ENCODE measurements at regions not wholly inside any gene's neighbourhood (a gene's known extent, or its start where the extent isn't known, plus 50 kb on each side); places are given as distances from the start of the nearest gene placed in this dataset.

DNA sequence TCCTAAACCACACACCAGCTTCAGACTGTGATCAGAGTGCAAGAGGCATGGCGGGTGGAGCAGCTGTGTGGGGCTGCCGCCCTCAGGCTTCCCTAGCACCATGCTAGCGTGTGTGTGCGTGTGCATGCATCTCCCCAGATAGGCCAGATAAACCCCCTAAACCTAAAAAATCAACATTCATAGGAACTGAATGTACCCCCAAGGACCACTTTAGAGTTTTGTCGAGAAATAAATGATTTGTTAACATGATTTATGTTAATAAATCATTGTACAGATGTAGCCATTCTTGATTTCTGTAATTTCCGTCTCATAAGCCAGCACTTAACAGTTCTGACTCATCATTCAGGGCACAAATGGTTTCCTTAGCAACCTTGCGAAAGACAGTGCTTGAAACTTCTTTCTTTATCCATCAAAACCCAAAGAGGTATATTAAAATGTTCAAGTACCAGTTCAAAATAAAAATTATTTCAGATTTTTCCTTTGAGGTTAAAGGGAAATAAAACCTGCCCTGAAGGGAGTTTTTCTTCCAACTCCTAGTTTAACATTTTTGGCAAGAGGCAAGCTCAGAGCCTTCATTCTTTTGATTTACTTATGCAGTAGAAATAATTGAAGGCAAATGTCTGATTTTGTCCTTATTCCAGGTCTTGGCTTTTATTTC, 206.2 kb upstream of the RGS6 start:
- DNase-seq: no peak

DNA sequence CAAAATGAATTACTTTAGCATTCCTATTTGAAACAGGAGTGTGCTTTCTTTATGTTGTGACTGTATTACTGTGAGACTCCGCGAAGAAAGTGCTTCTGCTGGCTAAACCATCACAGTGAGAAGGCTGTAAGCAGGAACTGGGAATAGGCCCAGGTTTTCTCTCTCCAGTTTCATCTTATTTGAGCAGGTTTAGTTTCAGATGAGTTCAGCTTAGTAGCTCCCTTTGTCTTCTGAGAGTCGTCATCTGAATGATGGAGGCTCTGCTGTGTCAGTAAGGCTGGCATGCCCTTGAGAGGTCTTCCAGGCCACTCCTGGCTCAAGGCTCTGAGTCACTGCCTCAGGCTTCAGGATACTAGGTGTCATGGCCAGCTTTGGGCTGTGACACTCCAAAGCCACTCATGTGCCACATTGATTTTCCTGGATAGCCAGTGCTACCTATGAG, 205.6 kb upstream of the RGS6 start:
- no peak for DNase-seq

DNA sequence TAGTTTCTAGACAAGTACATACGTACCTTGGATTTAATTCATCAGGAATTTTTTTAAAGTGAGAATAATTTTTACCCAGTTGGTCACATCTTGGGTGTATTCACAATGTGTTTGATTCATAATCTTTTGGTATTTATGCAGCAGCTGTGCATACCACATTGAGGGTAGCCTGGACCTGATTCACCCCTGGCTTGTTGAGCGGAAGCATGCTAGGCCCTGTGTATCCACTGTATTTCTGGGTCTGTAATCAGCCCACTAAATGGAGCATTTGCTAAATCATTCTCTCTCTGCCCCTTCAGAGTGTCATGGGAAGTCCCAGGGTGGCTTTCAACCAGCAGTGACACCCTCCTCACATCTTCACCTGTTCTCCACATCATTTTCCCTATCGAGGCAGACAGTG, 203.8 kb upstream of the RGS6 start:
- no peak for DNase-seq

DNA sequence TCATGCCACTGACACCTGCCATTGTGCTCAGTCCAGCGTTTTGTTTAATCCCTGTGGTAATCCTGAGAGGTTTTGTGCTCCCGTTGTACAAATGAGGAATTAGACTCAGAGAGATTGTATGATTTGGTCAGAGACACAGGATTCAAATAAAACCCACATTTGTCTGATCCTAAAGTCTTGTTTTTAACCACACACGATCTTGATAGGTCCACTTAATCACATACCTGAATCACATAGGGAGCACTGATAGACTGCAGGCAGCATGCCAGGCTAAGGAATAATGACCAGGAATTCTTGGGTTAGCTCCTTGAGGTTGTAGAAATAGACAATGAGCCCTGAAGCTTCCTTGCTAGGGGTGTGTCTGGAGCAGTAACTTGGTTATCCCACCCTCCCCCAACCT, 202.6 kb upstream of the RGS6 start:
- DNase-seq: no peak

DNA sequence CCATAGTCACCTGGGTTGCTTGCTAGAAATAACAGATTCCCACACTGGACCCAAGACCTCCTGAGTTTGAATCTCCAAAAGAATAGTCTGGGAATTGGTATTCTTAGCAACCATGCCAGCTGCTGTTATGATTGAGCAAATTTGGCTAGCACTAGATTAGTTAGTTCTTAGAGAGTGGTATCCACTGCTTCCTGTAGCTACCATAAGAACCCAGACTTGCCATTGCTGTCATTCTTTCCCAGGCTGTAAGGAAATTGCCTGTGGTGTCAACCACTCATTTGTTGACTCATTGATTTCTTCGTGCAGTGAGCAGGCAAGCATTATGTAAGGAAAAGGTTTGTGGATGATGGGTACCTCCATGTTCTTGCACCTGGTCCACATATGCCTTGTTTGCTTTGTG, 201.8 kb upstream of the RGS6 start:
- no peak for DNase-seq

DNA sequence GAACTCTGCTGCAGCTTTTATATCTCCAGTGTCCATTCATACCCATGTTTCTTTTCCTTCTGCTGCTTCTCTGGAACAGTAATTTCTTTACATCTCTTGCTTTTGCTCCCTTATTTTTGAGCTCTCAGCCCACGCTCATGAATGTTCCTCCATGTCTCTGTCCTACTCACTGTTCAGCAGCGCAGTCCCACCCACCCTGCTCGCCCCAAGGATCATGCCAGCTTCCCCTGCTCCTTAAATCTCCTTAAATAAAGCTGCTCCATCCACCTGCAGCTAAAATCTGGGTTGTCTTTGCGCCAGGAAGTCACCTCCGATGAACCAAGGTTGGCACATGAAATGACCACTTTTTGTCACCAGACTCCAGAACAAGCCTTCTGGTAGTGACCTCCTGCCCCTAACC, 201.1 kb upstream of the RGS6 start:
- DNase-seq: no peak

DNA sequence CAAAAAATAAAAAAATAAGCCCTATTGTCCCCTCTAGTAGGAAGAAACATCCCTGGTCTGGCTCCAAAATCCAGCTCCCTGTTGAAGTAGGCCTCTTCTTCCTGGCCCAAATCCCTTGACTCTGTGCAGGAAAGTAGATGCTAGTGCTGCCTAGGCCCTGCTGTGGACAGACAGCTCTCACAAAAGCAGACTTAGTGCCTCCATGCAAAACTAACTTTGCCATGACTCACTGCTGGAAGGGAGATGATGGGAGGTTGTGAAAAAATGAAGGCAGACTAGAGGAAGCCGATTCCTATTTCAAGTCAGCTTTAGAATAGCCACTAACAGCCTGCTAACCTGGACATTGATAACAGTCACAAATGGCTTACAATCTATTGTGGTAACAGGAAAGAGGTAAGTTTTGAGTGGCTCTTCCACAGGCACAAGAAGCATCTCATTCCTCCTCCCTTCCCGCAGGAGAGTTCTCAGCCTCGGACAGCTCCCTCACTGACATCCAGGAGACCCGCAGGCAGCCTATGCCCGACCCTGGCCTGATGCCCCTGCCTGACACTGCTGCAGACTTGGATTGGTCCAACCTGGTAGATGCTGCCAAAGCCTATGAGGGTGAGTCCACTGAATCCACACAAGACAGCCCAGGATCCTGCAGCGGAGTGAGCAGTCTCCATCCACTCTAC, 198.9 kb upstream of the RGS6 start:
- DNase-seq: no peak

DNA sequence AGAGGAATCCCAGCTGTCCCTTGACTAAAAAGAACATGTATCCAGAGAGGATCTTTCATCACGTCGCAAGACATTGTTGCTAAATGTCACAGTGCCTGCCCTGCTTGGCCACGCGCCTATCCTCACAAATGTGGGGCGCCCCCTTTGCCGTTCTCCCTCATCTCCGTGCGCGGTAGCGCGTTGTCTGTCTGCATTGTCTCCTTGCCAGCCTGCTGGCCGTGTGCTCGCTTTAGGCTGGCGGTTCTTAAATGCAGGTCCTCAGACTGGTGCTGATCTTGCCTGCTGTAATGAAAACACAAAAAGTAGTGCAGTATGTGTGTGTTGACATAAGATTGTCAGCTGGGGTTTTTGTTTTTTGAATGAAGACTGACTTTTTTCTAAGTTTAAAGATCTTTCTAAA, 198.2 kb upstream of the RGS6 start:
- no peak for DNase-seq

DNA sequence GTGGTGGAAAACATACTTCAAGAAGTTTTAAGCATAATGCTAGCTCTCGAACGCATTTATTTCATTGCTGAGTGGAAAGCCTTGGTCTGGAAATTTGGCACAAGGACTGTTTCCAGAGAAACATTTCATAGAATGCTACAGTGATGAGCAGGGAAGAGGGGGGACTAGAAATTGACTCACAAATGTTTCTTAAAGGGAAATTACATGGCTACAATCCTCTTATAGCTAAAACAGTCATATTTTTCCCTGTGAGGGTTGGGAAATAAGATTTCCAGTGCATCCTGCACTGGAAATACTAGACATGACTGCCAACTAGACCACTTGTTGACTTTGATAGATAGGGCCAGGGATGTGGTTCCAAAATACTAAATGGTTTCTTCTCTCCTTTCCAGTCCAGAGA, 197.3 kb upstream of the RGS6 start:
- no peak for DNase-seq

DNA sequence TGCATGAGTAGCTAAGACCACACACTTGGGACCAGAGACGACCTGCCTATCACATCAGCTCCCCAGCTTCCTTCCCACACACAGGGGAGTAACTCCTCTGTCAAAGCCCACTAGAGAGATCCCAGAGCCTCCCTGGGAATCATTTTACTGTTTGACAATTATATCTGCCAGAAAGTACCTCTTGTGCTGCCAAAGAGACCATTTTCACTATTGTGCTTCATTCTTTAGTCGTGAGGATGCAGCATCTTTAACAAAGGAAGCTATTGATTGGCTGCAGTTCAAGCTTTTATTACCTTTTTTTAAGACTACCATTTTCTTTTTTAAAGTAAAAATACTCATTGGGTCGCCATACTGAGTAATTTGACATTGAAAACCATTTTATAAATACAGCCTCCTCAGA, 194.5 kb upstream of the RGS6 start:
- DNase-seq: no peak

DNA sequence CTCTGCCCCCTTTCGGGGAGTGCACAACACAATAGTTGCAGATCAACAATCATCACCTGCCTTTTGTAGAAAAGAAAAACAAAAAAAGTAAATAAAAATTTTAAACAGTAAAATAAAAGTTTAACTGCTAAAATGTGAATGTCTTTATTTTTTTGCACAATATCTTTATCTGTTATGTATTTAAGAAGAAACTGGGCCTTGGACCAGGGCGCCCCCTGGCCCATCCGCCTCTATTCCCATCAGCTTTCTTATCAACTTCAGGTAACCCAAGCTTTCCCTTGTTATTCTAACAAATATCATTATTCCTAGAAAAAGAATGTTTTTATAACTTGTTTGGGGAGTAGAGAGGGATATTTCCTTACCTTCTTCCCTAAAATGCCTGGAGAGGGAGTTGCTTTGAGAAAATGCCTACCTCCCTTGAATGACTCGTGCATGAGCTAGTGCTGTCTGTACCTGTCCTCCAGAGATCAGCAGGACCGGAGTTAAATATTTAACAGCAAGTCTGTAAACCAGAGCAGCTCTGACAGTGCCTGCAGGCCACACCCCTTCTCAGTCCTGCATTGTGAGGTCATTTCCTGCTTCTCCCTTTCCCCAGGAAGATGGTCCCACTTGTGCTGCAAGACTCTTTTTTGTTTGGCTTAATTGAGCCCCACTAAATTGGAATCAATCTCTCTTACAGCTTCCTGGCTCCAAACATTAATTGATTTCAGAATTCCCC, 192.8 kb upstream of the RGS6 start:
- DNase-seq: no peak

DNA sequence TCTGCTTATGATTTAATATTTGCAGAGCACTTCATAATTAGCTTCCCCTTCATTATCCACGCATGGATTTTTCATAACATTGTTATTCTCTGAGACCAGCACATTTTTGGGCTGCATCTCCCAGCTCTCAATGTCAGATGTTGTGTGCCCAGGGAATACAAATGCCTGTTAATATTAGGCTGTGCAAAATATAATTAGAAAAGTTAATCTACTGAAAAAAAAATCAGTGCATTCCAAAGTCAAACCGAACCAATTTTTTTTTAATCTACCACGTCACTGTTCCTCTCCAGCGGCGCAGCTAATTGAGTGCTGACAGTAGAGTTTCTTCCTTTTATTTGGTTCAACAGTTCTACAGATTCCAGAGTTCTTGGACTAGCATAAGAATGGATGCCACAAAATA, 191.0 kb upstream of the RGS6 start:
- DNase-seq: no peak

DNA sequence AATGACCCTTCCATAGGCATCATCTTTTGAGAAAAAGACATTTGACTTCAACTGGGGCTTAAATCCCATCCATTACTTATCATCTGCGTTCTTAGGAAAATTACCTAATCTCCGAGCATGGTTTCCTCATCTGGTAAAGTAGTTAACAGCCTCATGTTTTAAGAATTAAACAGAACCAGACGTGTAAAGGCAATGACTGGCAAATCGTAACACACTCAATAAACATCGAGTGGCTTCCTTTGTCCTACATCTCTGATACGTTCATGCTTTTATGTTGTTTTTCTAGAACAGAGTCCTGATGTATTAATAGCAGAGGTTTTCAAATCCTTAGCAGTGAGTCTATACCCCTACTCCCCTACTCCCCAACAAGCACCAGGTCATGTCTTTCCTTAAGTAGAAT, 189.7 kb upstream of the RGS6 start:
- DNase-seq: no peak

DNA sequence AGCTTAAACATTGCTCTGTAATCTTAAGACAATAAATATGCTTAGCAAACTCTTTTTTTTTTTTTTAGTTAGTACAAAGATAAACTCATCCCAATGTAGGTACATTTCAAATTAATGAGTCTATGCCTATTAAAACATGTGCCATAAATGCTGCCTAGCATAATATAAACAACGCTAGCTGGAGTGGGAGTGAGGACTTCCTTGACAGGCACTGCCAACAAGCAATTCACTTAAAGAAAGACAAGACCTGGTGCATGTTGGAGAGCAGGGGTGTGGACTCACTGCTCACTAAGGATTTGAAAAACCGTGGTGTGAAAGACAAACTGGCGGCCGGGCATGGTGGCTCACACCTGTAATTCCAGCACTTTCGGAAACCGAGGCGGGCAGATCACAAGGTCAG, 187.2 kb upstream of the RGS6 start:
- no peak for DNase-seq

DNA sequence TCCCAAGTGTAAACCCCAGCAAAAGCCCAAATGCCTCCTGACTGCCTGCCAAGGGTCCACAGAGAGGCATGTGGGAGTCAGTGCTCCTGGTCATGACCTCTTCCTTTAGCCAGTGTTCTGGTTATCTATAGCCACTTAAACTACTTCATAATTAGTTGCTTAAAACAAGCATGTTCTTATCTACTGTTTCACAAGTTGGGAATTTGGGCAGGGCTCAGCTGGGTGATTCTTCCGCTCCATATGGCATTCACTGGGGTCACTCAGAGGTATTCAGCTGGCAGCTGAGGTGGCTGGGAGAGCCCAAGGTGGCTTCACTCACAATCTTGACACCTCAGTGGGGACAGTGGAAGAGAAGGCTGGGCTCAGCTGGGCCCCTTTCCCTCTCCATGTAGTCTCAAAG, 184.0 kb upstream of the RGS6 start:
- DNase-seq: no peak

DNA sequence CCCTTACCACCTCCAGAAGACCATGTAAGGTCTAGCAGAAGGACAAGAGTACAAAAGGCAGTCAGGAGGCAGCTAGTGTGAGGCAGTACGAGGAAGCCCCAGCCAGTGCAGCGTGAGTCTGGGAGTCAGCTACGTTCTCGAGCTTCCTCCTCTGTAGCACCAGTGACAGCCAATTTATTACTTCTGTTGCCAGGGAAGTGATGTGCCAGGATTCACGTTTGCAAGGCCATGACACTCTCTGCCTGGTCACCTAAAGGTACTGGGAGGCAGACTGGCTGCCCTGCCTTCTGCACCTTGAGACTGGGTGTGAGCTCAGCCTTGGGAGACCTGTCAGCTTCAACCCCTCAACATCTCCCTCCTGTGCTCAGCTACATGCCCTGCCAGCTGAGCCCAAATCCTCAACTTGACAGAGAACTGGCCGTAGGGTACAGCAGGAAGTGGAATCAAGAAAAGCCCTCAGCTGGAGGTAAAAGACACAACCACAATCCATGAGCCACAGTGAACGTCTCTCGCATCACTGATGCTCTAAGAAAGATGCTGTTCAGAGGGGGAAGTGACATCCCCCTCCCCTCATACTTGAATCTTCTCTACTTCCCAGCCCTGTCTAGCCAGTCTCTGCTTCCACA, 182.5 kb upstream of the RGS6 start:
- no peak for DNase-seq

DNA sequence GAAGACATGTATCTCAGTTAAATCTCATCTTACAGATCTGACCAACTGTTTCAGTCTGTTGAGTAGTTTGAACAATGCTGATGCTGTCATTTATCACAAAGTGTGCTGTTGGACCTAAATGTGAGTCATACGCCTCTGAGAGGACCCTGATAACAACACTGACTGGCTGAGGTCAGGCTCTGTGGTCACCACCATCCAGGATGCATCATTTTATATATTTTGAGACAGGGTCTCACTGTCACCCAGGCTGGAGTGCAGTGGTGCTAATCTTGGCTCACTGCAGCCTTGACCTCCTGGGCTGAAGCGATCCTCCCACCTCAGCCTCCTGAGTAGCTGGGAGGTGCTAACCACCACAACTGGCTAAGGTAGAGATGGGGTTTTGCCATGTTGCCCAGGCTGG, 181.0 kb upstream of the RGS6 start:
- DNase-seq: no peak

DNA sequence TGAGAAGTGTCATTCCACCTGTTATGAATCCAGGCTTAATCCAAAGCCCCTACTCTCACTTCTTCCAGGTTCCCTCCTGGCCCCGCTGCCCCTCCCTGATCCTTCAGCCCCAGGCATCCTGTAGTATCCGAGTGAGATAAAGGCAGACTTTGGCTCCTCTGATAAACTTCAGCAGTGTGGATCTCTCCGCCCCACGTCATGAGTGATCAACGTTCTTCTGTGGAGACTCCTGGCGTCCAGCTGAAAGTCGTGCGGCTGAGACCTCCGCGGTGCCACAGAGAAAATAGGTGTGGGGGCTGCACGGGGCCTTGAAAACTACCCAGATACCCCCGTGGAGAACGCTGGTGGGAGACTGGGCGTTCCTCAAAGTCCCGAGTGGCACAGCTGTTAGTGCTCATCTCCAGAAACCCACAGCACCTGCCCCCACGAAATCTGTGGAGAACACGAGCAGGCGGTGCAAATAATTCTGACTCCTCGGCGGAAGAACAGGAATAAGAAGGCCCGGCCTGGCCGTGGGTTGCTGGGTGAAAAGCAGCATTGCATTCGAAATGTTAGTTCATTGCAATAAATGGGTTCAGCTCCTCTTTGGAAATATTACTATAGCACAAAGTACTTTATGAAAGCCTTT, 180.0 kb upstream of the RGS6 start:
- DNase-seq: no peak

DNA sequence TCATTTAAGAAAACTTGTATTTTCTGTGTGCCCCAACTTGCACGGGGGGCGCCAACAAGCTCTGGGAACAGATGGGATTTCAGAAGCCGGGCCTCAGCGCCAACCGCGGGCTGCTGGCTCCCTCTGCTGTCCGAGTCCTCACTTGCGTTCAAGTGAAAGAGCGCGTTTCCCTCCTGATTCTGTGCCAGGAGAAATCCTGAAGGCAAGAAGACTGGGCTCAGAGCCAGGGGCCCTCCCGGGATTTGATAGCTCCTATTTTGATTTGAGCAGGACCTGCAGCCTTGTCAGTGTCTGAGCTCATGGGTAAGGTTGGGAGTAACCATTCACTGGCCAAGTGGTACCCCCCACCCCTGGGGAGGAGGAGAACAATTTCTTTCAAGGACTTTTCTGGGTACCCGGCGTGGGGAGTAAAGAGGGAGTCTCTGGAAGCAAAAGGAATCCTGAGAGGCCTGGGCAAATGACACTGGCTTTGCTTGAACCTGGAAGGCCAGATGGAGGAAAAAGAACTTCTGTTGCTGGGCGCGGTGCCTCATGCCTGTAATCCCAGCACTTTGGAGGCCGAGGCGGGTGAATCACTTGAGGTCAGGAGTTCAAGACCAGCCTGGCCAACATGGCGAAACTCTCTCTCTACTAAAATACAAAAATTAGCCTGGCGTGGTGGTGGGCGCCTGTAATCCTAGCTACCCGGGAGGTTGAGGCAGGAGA, 179.0 kb upstream of the RGS6 start:
- DNase-seq: peak; percentile 82 to 86

DNA sequence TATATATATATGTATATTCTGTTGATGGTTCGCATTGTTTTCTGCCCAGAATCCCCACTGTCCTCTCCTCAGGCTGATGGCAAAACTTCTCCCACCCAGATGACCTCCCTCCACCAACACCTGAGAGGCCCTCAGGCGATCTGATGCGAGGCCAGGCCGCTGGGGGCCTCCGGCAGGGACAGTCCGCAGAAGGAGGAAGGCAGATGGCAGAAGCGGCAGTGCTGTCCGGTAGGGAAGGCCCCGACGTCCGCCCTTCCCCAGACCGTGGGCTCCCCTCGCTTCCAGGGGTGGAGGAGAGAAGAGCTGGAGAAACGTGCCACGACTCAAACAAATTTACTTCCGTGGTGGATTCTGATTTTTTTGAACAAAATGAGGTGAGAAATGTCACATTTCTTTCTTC, 178.3 kb upstream of the RGS6 start:
- DNase-seq: no peak

DNA sequence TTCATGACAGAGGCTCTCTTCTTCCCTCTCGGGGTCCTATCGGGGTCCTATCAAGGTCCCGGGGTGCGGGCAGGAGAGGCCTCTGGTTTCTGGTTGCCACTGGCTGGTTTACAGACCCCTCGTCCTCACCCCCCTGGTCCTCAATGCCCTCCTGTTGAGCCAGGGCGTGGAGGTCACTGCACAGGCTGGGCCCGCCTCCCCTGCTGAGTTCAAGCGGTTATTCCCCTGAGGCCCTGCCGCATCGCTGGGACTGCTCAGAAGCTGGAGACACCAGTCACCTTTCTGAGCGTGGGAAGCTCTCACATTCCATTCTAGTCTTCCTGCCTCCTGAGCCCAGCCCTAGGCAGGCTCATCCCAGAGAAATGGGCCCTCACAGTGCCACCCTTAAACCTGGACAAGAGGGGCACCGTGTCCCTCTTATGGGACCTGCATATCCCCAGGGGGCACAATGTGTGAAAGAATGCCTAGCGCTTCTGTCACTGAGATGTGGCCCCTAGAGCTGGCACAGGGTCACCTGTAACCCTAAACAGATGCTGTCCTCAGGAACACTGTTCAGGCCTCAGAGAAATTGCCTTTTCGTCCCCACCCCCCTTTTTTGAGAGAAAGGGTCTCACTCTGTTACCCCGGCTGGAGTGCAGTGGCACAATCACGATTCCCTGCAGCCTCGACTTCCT, 177.7 kb upstream of the RGS6 start:
- DNase-seq: no peak
